ENCODE measurements at regions not wholly inside any gene's neighbourhood (a gene's known extent, or its start where the extent isn't known, plus 50 kb on each side); places are given as distances from the start of the nearest gene placed in this dataset.

- Histone ChIP-seq H3K27ac (ENCODE audit: low read depth, low read length) (no peak overlapping the region), H3K9me3 (ENCODE audit: control insufficient read depth, insufficient read depth, low read length) (no peaks in the 10 kb centered on the region), H4K20me1 (ENCODE audit: control insufficient read depth, insufficient read depth, low read depth, low read length) (no peaks in the 10 kb centered on the region), H3K4me2 (ENCODE audit: low read length) (no peak overlapping the region), H3K79me2 (ENCODE audit: control insufficient read depth, low read length) (no peaks in the 10 kb centered on the region), H3K9me2 (replicated peaks; ENCODE audit: control insufficient read depth, low read length) (no peaks in the 10 kb centered on the region), H3F3A (ENCODE audit: control insufficient read depth, insufficient read depth) (no peaks in the 10 kb centered on the region), H3K27me3 (ENCODE audit: control insufficient read depth, low read length) (no peaks in the 10 kb centered on the region), H3K4me1 (ENCODE audit: control insufficient read depth, low read length) (no peaks in the 10 kb centered on the region), H3K36me3 (ENCODE audit: control insufficient read depth, low read length) (no peaks in the 10 kb centered on the region), H3K4me3 (ENCODE audit: low read length) (no peak overlapping the region)
- TF ChIP-seq CTCF (IDR thresholded peaks at IDR 0.05; ENCODE audit: low read depth, low read length, poor library complexity, severe bottlenecking): no peak
- no peak for TF ChIP-seq EZH2phosphoT487 (IDR thresholded peaks at IDR 0.05; ENCODE audit: borderline replicate concordance, low read length)
Observed at GRCh38 chr18:41721103-41721790, 233.8 kb upstream of the PIK3C3 start.

- no peak overlapping the region for H3K4me2 ChIP-seq (ENCODE audit: low read length)
- no peaks in the 10 kb centered on the region for H3K36me3 ChIP-seq (ENCODE audit: control insufficient read depth, low read length)
- H4K20me1 ChIP-seq (ENCODE audit: control insufficient read depth, insufficient read depth, low read depth, low read length): no peaks in the 10 kb centered on the region
- H3K27me3 ChIP-seq (ENCODE audit: control insufficient read depth, low read length): no peaks in the 10 kb centered on the region
- H3K27ac ChIP-seq (ENCODE audit: low read depth, low read length): no peak overlapping the region
- H3K79me2 ChIP-seq (ENCODE audit: control insufficient read depth, low read length): no peaks in the 10 kb centered on the region
- H3K4me1 ChIP-seq (ENCODE audit: control insufficient read depth, low read length): no peaks in the 10 kb centered on the region
- TF ChIP-seq EZH2phosphoT487 (IDR thresholded peaks at IDR 0.05; ENCODE audit: borderline replicate concordance, low read length) (no peak), CTCF (IDR thresholded peaks at IDR 0.05; ENCODE audit: low read depth, low read length, poor library complexity, severe bottlenecking) (no peak)
- H3F3A ChIP-seq (ENCODE audit: control insufficient read depth, insufficient read depth): no peaks in the 10 kb centered on the region
- no peak overlapping the region for H3K4me3 ChIP-seq (ENCODE audit: low read length)
- H3K9me2 ChIP-seq (replicated peaks; ENCODE audit: control insufficient read depth, low read length): no peaks in the 10 kb centered on the region
- H3K9me3 ChIP-seq (ENCODE audit: control insufficient read depth, insufficient read depth, low read length): no peaks in the 10 kb centered on the region
Observed at GRCh38 chr18:41720226-41720625, 234.8 kb upstream of the PIK3C3 start.

DNA sequence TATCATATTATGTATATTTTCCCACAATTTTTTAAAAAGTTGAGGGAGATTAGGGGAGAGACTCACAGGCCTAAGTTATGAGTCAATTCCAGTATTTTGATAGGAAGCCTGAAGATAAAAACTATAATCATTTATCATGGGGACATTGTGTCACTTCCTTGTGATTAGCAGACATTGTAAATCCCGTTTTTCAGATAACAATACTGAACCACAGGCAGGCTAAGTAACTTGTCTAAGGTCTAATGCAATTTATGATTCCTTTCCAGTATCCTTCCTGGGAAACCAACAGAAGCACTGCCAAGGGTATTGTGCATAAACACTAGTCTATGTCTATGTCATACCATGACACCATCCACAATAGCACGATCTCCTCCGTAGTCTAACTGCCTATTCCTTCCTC, 235.2 kb upstream of the PIK3C3 start:
- TF ChIP-seq CTCF (IDR thresholded peaks at IDR 0.05; ENCODE audit: low read depth, low read length, poor library complexity, severe bottlenecking) (no peak), EZH2phosphoT487 (IDR thresholded peaks at IDR 0.05; ENCODE audit: borderline replicate concordance, low read length) (no peak)
- Histone ChIP-seq H3K4me1 (ENCODE audit: control insufficient read depth, low read length) (no peaks in the 10 kb centered on the region), H3K27me3 (ENCODE audit: control insufficient read depth, low read length) (no peaks in the 10 kb centered on the region), H4K20me1 (ENCODE audit: control insufficient read depth, insufficient read depth, low read depth, low read length) (no peaks in the 10 kb centered on the region), H3K9me3 (ENCODE audit: control insufficient read depth, insufficient read depth, low read length) (no peaks in the 10 kb centered on the region), H3K79me2 (ENCODE audit: control insufficient read depth, low read length) (no peaks in the 10 kb centered on the region), H3K36me3 (ENCODE audit: control insufficient read depth, low read length) (no peaks in the 10 kb centered on the region), H3F3A (ENCODE audit: control insufficient read depth, insufficient read depth) (no peaks in the 10 kb centered on the region), H3K4me3 (ENCODE audit: low read length) (no peak overlapping the region), H3K9me2 (replicated peaks; ENCODE audit: control insufficient read depth, low read length) (no peaks in the 10 kb centered on the region), H3K4me2 (ENCODE audit: low read length) (no peak overlapping the region), H3K27ac (ENCODE audit: low read depth, low read length) (no peak overlapping the region)

Measured in DOHH2 (cell line).